NCI-H524 treated with DMSO at 0.1 percent for 48 hours (cell line): ENCODE measurements at regions not wholly inside any gene's neighbourhood (a gene's known extent, or its start where the extent isn't known, plus 50 kb on each side); places are given as distances from the start of the nearest gene placed in this dataset.

Source experiments
- DNase-seq: peaks from one replicate; lab custom pipeline; 2025; lab: John Stamatoyannopoulos, UW

DNA sequence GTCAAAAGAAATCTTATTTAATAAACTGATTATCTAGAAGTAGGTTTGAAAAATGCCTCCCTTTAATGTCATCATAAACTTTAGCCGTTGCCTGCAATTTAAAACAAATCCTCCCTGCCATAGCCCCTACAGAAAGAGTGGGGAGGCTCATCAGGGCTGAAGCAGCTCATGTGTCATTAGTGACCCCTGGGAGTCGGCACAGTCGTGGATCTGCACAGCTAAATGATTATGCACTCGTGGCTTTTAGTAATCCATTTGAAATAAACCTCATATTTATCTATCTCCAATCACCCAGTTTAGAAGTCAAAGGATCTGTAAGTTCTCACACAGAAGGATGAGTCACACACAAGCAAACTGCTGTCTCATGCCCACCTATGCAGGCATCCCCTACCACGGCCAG is 277.3 kb downstream of the SS18 start:
- no peak for DNase-seq

DNA sequence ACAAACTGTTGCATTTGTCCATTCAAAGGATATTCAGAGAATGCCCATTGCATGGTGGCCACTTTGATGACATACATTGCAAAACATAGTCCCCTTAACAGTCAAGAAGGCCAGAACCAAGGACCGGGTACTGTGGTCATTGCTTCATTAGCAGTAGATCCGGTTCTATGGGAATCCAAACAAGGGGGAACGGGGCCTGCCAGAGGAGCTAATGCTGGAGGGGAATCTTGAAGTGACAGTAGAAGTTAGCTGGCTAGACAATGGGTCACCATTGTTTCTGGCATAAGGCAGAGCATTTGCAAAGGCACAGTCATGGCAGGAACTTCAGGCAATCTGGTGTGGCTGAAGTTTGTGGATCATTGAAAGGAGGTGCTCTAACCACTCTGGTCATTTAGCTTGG is 279.7 kb downstream of the SS18 start:
- no peak for DNase-seq

DNA sequence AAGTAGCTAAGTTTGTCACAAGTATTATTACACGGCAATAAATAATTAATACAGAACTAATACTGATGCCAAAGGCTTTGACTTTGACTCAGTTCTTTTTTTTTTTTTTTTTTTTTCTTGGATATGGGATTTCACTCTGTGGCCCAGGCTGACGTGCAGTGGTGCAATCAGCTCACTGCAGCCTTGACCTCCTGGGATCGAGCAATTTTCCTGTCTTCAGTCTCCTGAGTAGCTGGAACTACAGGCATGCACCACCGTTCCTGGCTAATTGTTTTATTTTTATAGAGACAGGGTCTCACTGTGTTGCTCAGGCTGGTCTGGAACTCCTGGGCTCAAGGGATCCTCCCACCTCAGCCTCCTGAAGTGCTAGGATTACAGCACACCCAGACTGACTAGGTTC is 284.5 kb downstream of the SS18 start:
- no peak for DNase-seq

DNA sequence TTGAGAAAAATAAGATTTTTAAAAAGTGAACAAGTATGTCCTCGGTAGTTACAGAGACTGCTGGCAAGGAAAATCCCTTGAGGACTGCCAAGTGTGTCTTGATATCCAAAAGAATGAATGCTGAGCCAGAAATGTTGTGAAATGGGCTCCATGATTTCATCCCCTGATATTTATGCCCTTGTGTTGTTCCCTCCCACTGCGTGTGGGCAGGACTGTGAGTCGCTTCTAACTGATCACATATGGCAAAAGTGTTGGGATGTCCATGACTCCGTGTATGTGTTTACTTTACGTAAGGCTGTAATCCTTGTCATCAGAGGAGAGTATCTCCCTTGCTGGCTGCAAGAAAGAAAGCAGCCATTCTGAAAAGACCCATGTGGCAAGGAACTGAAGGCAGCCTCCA is 285.1 kb downstream of the SS18 start:
- no peak for DNase-seq

DNA sequence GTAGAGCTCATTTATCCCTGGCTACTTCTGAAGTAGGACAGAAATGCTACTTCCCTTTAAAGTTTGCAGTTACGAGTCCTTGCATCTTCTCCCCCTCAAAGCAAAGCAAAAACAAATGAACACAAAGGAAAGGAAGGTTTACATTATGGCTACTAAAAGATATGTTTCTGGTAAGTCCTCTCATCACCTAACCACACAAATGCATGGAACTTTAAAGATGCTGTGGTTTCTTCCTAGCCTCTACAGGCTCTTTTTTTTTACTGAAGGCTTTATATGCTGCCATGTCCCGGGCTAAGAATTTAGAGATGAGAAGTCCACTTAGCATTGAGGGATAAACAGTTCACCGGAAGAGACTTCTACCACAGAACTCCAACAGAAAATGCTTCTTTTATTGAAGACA is 291.2 kb downstream of the SS18 start:
- DNase-seq: no peak

DNA sequence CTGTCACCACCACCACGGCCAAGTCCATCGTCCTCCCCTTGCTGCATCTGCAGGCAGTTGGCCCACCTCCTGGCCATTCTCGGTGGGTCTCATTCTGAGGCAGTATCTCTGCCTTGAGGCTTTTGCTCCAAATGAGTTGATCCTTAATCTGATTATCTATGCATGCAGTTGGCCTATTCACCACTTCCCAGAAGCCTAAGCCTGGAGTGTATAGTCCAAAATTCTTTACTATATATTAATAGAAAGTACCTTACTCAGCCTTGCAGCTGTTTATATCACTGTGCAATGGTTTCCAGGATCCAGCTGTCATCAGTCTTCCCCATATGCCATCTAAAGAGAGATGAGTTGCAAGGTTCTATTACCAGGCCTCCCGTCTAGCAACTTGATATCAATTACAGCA is 292.4 kb downstream of the SS18 start:
- DNase-seq: peak; percentile 54

DNA sequence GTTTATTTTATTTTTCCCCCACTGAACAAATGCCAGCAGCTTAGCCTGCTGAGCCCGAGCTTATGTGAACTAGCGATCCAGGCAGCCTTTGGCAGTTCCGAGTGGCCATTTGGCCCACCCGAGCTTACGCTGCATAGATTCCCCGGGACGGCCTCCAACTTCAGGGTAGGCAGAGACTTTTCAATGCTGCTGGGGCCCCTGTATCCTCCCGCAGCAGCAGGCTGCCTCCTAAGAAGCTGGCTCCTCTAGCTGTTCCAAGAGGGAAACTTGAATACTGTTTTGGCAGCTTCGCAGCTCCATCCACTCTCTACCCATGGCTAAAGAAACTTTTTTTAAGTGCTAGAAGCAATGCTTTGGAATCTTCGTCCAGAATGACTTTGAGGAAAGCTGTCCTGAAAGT is 295.2 kb downstream of the SS18 start:
- no peak for DNase-seq

DNA sequence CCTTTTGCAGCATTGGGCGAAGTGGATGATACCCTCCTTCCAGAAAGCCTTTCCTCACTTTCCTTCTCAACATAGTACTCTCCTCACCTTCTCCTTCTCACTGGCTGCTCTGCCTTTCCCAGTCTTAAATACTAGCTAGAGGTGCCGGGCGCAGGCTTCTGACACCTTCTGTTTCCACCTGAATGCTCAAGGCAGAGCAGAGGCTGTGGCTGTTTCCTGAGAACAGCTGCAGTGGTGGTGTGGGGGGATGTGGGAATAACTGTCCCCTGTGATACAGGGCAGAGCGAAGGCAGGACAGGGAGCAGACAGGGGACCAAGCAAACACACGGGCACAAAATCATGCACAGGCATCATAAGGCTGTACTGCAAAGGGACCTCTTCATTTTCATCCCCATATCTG is 303.1 kb downstream of the SS18 start:
- DNase-seq: no peak

DNA sequence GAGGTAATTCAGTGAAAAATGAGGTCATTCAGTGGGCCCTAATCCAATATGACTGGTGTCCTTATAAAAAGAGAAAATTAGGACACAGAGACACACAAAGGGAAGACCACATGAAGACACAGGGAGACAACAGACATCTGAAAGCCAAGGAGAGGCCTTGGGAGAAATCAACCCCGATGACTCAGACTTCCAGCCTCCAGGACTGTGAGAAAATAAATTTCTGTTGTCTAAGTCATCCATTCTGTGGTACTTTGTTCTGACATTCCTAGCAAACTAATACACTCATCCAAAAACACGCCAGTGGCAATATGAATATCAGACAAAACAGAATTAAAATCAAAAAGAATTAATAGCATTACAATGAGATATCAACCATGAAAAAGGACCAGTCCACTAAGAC is 303.7 kb downstream of the SS18 start:
- DNase-seq: no peak

DNA sequence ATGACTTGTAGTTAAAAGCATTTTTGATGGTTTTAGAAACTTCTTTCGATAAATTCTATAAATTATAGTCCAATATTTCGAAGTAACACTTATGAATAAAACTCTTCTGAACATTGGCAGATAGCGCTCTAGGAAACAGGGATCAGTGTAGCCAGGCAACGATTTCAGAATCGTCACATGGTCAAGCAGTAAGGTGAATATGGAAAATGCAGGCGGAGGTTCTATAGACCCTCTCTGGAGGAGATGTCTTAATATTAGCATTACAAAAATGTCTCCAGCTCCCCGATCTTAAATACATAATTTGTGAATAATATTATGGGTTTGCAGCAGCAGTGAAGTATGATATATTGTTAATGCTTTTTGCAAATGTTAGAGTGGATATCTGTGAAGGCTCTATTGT is 310.3 kb downstream of the SS18 start:
- no peak for DNase-seq

DNA sequence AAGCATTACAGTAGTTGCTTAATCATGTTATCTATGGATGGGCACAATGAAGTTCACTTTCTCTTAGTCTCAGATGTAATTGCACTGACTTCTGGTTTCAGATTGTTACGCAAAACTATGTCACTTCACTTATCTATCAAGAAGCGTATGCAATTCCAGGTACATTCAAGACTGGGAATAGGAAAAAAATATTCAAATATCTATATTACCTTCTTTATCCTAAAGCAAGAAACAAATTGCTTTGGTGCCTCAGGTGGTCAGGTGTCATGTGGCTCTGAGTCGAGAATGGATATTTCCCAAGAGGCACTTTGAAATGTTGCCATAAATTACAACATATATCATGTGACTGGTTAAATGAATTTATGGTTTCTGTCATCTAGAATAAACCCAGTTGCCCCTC is 318.6 kb downstream of the SS18 start:
- no peak for DNase-seq

DNA sequence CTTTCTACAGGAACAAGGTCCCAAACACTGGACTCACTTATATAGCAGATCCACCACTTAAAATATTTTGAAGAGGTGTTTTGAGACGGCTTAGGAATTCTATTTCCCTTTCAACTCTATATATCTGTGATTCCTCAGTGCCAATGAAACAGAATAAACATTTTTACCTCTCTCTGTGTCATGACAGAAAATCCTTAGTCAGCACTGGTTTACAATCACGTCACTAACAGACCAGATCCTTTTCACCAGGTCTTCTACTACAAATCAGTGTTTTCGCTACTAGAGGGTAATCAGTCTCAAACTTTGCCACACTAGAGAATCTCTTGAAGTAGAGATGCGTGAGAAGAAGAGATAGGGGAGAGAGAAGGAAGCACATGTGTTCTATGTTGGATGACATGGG is 325.6 kb downstream of the SS18 start:
- no peak for DNase-seq

DNA sequence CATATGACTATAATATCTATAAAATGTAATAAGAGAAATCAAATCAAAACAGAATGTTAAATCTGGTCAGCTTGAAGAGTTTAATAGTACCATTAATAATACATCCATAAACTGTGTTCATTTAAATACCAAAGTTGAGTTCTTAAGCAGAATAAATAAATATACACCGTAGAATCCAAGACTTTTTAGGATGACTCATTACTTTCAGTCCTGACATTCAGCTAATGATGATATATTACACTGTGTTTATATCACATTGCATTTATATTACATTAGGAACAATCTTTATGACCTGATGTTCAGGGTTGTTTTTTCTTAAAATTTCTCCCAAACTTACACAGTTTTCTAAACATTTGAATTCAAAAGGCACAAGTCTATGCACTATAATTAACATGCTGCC is 331.3 kb downstream of the SS18 start:
- DNase-seq: no peak

DNA sequence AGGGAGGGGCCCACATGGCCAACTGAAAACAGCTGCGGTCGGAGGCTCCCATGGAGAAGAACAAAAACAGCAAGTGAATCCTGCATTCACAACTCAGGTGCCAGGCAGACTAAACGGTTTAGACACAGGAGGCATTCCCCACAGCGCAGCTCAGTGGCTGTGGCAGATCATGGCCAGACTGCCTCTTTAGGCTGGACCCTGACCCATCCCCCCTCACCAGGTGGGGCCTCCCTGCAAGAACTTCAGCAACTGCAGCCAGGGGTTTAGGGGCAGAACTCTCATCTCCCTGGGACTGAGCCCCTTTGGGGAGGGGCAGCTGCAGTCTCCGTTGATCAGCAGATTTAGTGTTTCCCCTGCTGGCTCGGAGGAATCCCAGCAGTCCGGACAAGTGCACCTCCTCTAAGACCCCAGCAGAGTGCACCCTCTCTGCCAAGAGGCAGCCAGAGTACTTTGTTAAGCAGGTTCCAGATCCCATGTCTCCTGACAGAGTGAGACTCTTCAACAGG is 346.7 kb downstream of the SS18 start:
- no peak for DNase-seq

DNA sequence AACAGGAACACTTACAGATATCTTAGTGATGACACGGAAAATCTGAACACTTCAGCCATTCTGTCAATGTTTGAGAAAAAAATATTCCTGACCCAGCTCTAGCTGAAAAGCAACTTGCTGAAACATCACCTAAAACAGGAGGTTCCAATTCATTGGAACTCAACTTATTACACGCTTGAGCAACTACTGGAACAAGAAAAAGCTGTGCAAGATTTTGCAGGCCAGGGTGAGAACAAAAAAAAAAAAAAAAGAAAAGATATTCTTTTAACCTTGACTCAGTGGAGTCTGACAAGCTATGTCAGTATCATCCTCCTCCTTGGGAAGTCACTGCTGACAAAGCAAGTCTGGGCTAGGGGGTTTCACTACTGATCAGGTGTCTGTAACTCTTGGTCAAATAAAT is 351.0 kb downstream of the SS18 start:
- DNase-seq: no peak

DNA sequence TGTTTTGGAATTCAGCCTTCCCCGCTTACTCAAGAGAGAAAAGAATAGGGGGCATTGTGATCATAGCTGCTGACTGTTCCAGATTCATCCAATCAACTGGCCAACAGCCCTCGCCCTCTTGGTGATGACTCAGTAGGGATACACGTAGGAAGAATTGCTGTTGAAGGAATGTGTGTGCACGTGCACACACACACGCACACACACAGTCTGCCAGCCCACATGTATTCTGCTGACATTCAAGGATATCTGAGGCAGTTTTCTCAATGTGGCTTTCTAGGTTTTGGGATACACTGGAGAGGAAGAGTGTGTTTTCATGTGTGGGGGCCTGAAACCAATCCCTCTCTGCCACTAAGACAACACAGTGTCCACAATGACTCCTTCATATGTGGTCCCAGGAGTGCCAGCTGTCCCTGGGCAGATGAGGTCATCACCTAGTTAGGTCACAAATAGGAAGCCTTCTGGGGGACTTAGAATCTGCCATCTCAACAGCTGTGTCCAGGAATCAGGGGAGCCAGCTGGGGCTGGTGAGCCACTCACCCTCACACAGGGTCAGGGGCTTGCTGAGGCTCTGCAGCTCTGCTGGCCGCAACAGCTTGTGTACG is 352.6 kb downstream of the SS18 start:
- DNase-seq: no peak

DNA sequence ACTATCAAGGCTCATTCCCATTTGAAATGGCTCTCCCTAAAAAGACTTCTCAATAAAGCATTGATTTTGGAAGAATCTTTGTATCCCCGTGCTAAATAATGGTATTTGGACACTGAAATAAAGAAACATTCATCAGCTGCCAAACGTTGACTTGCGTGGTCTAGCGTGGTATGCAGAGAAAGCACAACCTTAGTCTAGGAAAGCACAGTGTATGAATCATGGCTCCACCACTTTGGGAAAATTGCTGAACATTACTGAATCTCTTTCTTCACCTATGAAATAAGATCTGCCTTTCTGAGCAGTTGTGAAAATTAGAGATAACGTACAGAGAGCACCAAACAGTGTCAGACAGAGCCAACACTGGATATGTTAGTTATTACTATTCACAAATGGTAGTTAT is 353.9 kb downstream of the SS18 start:
- no peak for DNase-seq

DNA sequence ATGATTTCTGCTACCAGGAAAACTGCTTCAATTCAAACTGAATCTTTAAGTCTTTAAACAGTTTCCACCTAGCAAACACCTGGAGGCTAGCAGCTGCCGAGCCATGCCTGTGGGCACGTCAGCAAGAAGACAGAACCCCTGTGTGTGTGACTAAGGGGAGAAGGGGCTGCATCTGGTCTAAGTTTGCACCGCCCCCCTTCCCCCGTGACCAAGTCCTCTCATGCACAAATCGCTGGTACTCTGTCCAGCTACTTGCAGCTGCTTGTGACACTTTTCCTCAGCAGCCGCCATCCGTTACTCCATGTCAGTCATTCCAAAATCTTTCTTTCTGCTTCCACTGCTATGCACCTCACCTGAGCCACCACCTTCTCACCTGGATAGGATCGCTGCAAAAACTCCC is 355.0 kb downstream of the SS18 start:
- DNase-seq: no peak

DNA sequence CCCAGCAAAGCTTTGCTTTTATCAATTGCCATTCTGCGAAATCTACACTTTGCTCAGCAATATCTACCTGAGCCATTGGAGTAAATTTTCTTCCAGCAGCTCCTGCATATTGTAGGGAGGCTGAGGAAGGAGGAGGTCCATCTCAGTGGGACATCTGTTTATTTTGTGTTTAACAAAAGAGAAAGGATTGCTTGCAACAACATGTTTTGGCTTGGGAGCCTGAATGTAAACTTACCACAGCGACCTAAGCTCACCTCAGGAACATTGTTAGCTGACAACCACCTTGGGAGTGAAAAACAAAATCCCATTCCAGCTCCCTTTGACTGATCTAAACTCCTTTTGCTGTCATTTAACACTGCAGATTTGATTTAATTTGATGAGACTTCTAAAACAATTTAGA is 356.1 kb downstream of the SS18 start:
- no peak for DNase-seq

DNA sequence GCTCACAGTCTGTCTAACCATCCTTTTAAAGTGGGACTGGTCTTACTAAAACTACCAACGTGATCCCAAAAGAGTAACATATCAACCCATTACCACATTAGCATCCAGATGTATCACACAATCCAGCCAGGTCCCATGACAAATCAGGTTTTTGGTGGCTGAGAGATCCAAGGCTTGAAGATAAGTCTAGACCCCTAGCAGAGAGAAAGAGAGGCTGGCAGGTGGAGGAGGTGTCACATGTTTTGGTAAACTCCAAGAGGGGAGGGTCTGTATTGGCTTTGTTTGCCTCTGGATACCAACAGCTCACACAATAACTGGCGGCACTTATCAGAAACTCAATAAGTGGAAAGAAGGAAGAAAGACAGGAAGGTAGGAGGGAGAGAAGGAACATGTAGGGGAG is 357.6 kb downstream of the SS18 start:
- no peak for DNase-seq

DNA sequence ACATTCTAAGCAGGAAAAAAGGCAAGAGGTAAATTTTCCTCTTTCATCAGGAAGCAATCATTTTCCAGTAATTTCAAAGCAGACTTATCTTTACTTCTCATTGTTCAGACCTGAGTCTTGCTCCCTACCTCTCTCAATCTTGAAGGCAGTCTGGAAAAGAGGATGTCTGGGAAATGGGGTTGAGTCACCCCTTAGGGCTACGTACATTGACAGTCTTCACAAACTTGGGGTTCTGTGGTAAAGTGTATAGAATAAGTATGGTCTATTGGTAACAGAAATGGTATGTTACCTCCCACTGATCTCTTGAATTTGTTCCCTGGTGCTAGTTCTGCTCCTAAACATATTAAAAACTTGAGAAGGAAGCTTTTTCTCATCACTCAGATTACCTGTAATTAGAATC is 361.3 kb downstream of the SS18 start:
- DNase-seq: no peak

DNA sequence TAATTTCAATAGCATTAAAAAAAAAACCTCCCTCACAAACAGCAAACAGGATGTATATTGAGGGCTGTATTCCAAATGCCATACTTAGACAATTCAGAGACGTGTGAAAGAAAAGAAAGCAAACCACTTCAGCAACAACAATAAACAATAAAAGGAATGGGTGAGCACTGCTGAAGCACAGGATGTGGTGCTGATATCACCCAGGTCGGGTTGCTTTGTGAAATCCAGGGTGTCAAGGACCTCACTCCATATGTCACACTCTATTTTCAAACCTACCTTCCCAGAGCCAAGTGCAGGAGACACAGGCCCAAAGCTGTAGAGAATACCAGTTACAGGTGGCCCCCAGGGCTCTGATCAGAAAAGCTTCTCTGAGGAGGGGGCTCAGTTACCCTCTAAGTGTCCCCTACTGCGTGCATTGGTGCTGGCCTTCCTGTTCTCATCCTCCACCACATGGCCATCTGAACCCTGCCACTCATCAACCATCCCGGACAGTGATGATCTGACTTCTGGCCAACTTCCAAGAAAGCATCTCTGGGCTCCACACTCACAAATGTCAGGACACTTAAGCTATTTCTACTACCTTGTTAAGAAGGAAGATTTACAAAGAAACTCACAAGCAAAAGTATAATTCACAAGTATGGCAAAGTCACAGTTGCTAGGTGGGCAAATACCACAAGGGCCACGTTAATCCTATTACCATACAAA is 363.0 kb downstream of the SS18 start:
- DNase-seq: peak; percentile 81

DNA sequence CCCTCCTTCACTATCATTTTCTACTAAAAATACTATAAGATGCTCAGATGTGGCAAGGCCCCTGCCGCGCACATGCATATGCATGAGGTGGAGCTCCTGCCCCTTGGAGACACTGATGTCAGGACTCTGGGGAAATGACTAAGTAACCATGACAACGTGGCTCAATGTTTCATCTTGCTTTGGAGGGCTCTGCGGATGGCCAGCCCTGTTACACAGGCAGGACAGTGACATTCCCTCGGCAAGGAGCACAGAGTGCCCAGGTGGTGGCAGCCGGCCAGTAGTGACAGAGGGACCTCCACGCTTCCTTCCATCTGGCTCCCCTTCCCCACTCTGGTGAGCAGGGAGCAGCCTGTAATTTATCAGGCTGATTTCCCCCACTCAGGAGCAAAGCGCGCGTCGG is 364.1 kb downstream of the SS18 start:
- peak; percentile 75 for DNase-seq

DNA sequence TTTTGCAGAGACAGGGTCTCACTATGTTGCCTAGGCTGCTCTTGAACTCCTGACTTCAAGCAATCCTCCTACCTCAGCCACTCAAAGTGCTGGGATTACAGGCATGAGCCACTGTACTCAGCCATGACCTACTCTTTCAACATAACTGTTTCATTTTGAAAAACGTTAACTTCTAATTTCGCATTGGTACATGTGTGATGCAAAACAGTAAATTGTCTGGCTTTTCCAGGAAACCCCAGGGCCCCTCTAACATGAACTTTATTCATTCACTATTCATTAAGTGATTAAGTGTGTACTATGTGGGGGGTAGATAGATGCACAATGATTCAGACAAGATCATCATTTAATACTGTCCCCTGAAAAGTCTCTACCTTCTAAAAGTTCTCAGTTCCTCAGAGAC is 364.9 kb downstream of the SS18 start:
- DNase-seq: no peak
